ENCODE measurements at regions not wholly inside any gene's neighbourhood (a gene's known extent, or its start where the extent isn't known, plus 50 kb on each side); places are given as distances from the start of the nearest gene placed in this dataset.

GRCh38 chr3:159513444-159513843 is 475.2 kb upstream of the IL12A start:
- TF ChIP-seq CTCF (IDR thresholded peaks at IDR 0.05; ENCODE audit: low read depth, low read length, poor library complexity, severe bottlenecking) (no peak), EZH2phosphoT487 (IDR thresholded peaks at IDR 0.05; ENCODE audit: borderline replicate concordance, low read length) (no peak)

Data from DOHH2 (cell line).